HepG2 (cell line): ENCODE measurements at regions not wholly inside any gene's neighbourhood (a gene's known extent, or its start where the extent isn't known, plus 50 kb on each side); places are given as distances from the start of the nearest gene placed in this dataset.

Experiments used
- ATAC-seq: fragments of 200-7000 bp; cut with Tn5 transposase; 3 replicates; pipeline ENCODE4 v1.9.1; 2020; ENCODE audit warnings: mild to moderate bottlenecking, moderate library complexity
- BruUV-seq: library from RNA; stranded (reverse); fragments of 400-500 nt; replicated peaks from 2 replicates; lab custom pipeline; 2021; lab: Mats Ljungman, UMichigan
- CTCF ChIA-PET: fragments of 300-600 bp; formaldehyde crosslinking; extraction: SDS; loops from one replicate; lab custom pipeline; 2021; ENCODE audit warnings: low total read pairs, inconsistent platforms, low intra/inter-chr PET ratio; lab: Yijun Ruan, JAX
- POLR2A ChIA-PET: fragments of 350-600 bp; sonication (Branson Sonifier 250); formaldehyde crosslinking; loops from one replicate; lab custom pipeline; 2020; ENCODE audit warnings: antibody characterized with exemption, inconsistent platforms; lab: Yijun Ruan, JAX
- DNase-seq: peaks from one replicate; pipeline ENCODE4 v3.0.0-alpha.2; 2015; ENCODE audit warnings: low spot score
- FAIRE-seq: peaks from 3 replicates; lab custom pipeline; 2011; peaks lifted over from hg19 to GRCh38; lab: Jason Lieb, UNC
- H2AFZ ChIP-seq: one replicate; pipeline ENCODE4 v1.6.1; 2011; ENCODE audit warnings: low read length, inconsistent platforms
- H3K27ac ChIP-seq: fragments of 300-600 bp; 3 replicates; pipeline ENCODE4 v1.8.0; 2011; ENCODE audit warnings: mixed run types, mild to moderate bottlenecking, mixed read lengths, low read length, inconsistent platforms; ENCODE audit not compliant: insufficient read depth; ENCODE audit errors: extremely low read length
- H3K27me3 ChIP-seq, 2 experiments: fragments of 200-600 bp in 1 of 2; 2 replicates in 1 of 2; 3 replicates in 1 of 2; pipeline versions ENCODE4 v1.6.0 to v1.8.0; 2011; ENCODE audit warnings: low read length in 2 of 2, mild to moderate bottlenecking in 2 of 2, moderate library complexity in 2 of 2, inconsistent platforms in 1 of 2; ENCODE audit not compliant: insufficient read depth in 2 of 2, control insufficient read depth in 1 of 2
- H3K36me3 ChIP-seq, 2 experiments: fragments of 200-600 bp in 1 of 2; replicated peaks in 1 of 2; 2 replicates in 1 of 2; 3 replicates in 1 of 2; pipeline versions ENCODE4 v1.5.1 to v1.8.0; 2011; ENCODE audit warnings: low read length in 2 of 2, inconsistent platforms in 1 of 2; ENCODE audit not compliant: insufficient read depth in 2 of 2, control insufficient read depth in 1 of 2
- H3K4me1 ChIP-seq: 2 replicates; pipeline ENCODE4 v1.5.1; 2012; ENCODE audit warnings: low read length, inconsistent platforms; ENCODE audit not compliant: insufficient read depth
- H3K4me2 ChIP-seq: 2 replicates; pipeline ENCODE4 v1.6.0; 2011; ENCODE audit warnings: low read depth, low read length, inconsistent platforms
- H3K4me3 ChIP-seq, 3 experiments: fragments of 200-600 bp in 1 of 3; sonication (generic), shearing (Covaris generic) in 1 of 3; replicated peaks in 1 of 3; 2 replicates each; pipeline ENCODE4 v1.5.1; 2011 to 2016; ENCODE audit warnings: low read length in 3 of 3, inconsistent platforms in 2 of 3, low read depth in 2 of 3, mild to moderate bottlenecking in 2 of 3, control low read depth in 1 of 3, mixed read lengths in 1 of 3; ENCODE audit not compliant: insufficient read depth in 1 of 3
- H3K79me2 ChIP-seq: one replicate; pipeline ENCODE4 v1.6.1; 2011; ENCODE audit warnings: low read length, inconsistent platforms; ENCODE audit not compliant: insufficient read depth
- H3K9ac ChIP-seq: 2 replicates; pipeline ENCODE4 v1.6.0; 2011; ENCODE audit warnings: mild to moderate bottlenecking, low read depth, low read length, inconsistent platforms; ENCODE audit not compliant: insufficient read depth
- H3K9me3 ChIP-seq: 2 replicates; pipeline ENCODE4 v1.5.1; 2012; ENCODE audit warnings: mild to moderate bottlenecking, low read length
- H4K20me1 ChIP-seq: 2 replicates; pipeline ENCODE4 v1.6.0; 2011; ENCODE audit warnings: inconsistent platforms, mild to moderate bottlenecking, low read length, moderate library complexity; ENCODE audit not compliant: insufficient read depth
- AGO1 ChIP-seq: fragments of 200-400 bp; formaldehyde crosslinking; IDR thresholded peaks from 2 replicates; pipeline ENCODE4 v1.6.1; 2017; ENCODE audit warnings: mild to moderate bottlenecking, low read depth, low read length, moderate library complexity; ENCODE audit not compliant: poor library complexity, severe bottlenecking
- ATF7 ChIP-seq, 2 experiments: fragments of 450-650 bp in 1 of 2; sonication (generic) in 1 of 2; formaldehyde crosslinking in 1 of 2; IDR thresholded peaks; 2 replicates each; pipeline versions ENCODE4 v1.4.0 to v1.6.1; 2016 to 2020; ENCODE audit warnings: antibody characterized with exemption in 1 of 2, mild to moderate bottlenecking in 1 of 2, missing genetic modification reagents in 1 of 2
- CEBPB ChIP-seq: IDR thresholded peaks from 2 replicates; pipeline ENCODE4 v1.6.1; 2011; ENCODE audit warnings: low read depth, low read length, improper control_type of control experiment, borderline replicate concordance
- CEBPG ChIP-seq: IDR thresholded peaks from 2 replicates; pipeline ENCODE4 v1.6.1; 2016
- IKZF4 ChIP-seq: sonication (generic); formaldehyde crosslinking; IDR thresholded peaks from 2 replicates; pipeline ENCODE4 v1.5.1; 2020; ENCODE audit warnings: borderline replicate concordance, mild to moderate bottlenecking, low read depth, missing genetic modification reagents; ENCODE audit errors: not compliant biosample characterization
- JARID2 ChIP-seq: sonication (generic); formaldehyde crosslinking; IDR thresholded peaks from 2 replicates; pipeline ENCODE4 v1.8.1; 2023; ENCODE audit warnings: missing genetic modification reagents, inconsistent platforms; ENCODE audit not compliant: insufficient replicate concordance
- KLF11 ChIP-seq: IDR thresholded peaks from 2 replicates; pipeline ENCODE4 v1.6.1; 2016; ENCODE audit warnings: missing compliant biosample characterization
- NKX3-1 ChIP-seq: sonication (generic); formaldehyde crosslinking; IDR thresholded peaks from 2 replicates; pipeline ENCODE4 v1.5.0; 2020; ENCODE audit warnings: missing genetic modification reagents
- NONO ChIP-seq, 2 experiments: fragments of 450-650 bp in 1 of 2; sonication (generic) in 1 of 2; formaldehyde crosslinking in 1 of 2; IDR thresholded peaks in 1 of 2; conservative IDR thresholded peaks in 1 of 2; 2 replicates each; pipeline versions ENCODE4 v1.6.1 to v1.8.0; 2017 to 2022; ENCODE audit warnings: mild to moderate bottlenecking in 1 of 2, missing genetic modification reagents in 1 of 2, moderate library complexity in 1 of 2
- ONECUT2 ChIP-seq: sonication (generic); formaldehyde crosslinking; IDR thresholded peaks from 2 replicates; pipeline ENCODE4 v1.4.0; 2020; ENCODE audit warnings: missing genetic modification reagents
- POLR2AphosphoS2 ChIP-seq: IDR thresholded peaks from 2 replicates; pipeline ENCODE4 v1.6.1; 2011; ENCODE audit warnings: low read depth, low read length, improper control_type of control experiment
- RELA ChIP-seq: sonication (generic); formaldehyde crosslinking; IDR thresholded peaks from 2 replicates; pipeline ENCODE4 v1.4.0; 2020; ENCODE audit warnings: missing genetic modification reagents
- ZBTB1 ChIP-seq: sonication (generic); formaldehyde crosslinking; IDR thresholded peaks from 2 replicates; pipeline ENCODE4 v1.4.0; 2020; ENCODE audit warnings: missing genetic modification reagents, borderline replicate concordance
- ZFP36 ChIP-seq: fragments of 150-350 bp; IDR thresholded peaks from 2 replicates; pipeline ENCODE4 v1.6.1; 2018; ENCODE audit warnings: borderline replicate concordance, low read length, low read depth; ENCODE audit not compliant: partially characterized antibody
- ZNF792 ChIP-seq: IDR thresholded peaks from 2 replicates; pipeline ENCODE4 v1.6.1; 2016
- ZSCAN12 ChIP-seq: sonication (generic); formaldehyde crosslinking; IDR thresholded peaks from 2 replicates; pipeline ENCODE4 v1.9.0; 2021; ENCODE audit warnings: mild to moderate bottlenecking, missing genetic modification reagents
- WGBS: methylation state at CpG from one replicate; pipeline ENCODE4 v1.1.6; 2017; ENCODE audit warnings: low lambda C conversion rate; 5-methylcytosine and 5-hydroxymethylcytosine counted together
- in situ Hi-C: cut with HindIII; loops from 2 replicates; pipeline ENCODE4 v1.10.0; 2017; ENCODE audit warnings: low pct_unique_long_range_greater_than_20kb; ENCODE audit not compliant: extremely low pct_ligation_motif_present
- intact Hi-C: fragments of 100-400 bp; cut with micrococcal nuclease; formaldehyde crosslinking; loops from one replicate; pipeline ENCODE4 v1.10.0; 2022; ENCODE audit not compliant: unreplicated experiment
- TF ChIP-seq, protein P1 (sequence below): sonication (generic); formaldehyde crosslinking; IDR thresholded peaks from 2 replicates; pipeline ENCODE4 v1.5.1; 2020; ENCODE audit warnings: missing genetic modification reagents, mild to moderate bottlenecking, borderline replicate concordance
- TF ChIP-seq, protein P2 (sequence below): IDR thresholded peaks from 2 replicates; pipeline ENCODE4 v1.6.1; 2016
- TF ChIP-seq, protein P3 (sequence below): IDR thresholded peaks from 2 replicates; pipeline ENCODE4 v1.6.1; 2012; ENCODE audit warnings: inconsistent platforms
- TF ChIP-seq, protein P4 (sequence below): IDR thresholded peaks from 2 replicates; pipeline ENCODE4 v1.6.1; 2016; ENCODE audit warnings: low read depth, control low read depth

DNA sequence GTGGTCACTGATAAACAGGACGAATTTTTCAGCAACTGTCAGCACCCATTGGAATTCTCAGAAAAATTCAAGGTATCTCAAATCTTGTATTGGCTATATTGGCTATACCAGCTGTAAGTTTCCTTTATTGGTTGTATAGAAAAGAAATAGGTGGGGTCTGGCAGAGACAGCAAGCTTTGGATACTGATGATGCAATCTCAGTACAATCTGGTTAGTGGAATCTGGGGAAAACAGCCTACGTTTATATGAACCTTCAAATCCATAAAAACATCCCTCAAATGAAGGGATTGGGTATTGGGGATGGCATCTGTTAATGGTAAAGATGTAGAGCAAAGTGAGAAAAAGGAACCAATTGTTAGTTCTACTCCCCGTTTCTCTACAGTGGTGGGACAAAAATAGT is 76.4 kb upstream of the MBNL3 start:
- ATAC-seq (no peak), DNase-seq (no peak), FAIRE-seq (no peak)
- Histone ChIP-seq H3K27ac (no peak overlapping the region), H3K4me2 (no peak overlapping the region), H3K36me3 (no peaks in the 10 kb centered on the region), H3K27me3 (no peaks in the 10 kb centered on the region), H3K4me3 (no peak overlapping the region), H2AFZ (no peak overlapping the region), H4K20me1 (no peaks in the 10 kb centered on the region), H3K4me1 (peaks cover 24% of the 10 kb centered on the region), H3K9ac (no peak overlapping the region), H3K9me3 (no peaks in the 10 kb centered on the region), H3K79me2 (no peaks in the 10 kb centered on the region)
- in situ Hi-C loops = no loop called here
- intact Hi-C loops = no loop called here
- no TSS peak for BruUV-seq
- POLR2A ChIA-PET = interaction anchor here (1.3 kb wide), 1 partner anchor 25 kb away, joined by 3 read pairs; no protein-coding TSS in a partner anchor
- CTCF ChIA-PET = no interaction called here
- WGBS = 94% methylated on average over 3 of the region's 3 CpGs
- TF ChIP-seq KLF11 (CRISPR knock-in tag) = no peak
- peak; percentile 50 for TF ChIP-seq CEBPG
- TF ChIP-seq ONECUT2 = no peak
- no peak for TF ChIP-seq POLR2AphosphoS2
- TF ChIP-seq, protein P1, sequence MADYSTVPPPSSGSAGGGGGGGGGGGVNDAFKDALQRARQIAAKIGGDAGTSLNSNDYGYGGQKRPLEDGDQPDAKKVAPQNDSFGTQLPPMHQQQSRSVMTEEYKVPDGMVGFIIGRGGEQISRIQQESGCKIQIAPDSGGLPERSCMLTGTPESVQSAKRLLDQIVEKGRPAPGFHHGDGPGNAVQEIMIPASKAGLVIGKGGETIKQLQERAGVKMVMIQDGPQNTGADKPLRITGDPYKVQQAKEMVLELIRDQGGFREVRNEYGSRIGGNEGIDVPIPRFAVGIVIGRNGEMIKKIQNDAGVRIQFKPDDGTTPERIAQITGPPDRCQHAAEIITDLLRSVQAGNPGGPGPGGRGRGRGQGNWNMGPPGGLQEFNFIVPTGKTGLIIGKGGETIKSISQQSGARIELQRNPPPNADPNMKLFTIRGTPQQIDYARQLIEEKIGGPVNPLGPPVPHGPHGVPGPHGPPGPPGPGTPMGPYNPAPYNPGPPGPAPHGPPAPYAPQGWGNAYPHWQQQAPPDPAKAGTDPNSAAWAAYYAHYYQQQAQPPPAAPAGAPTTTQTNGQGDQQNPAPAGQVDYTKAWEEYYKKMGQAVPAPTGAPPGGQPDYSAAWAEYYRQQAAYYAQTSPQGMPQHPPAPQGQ (CRISPR knock-in tag) = no peak
- no peak for TF ChIP-seq ZBTB1
- TF ChIP-seq NONO (IDR thresholded peaks at IDR 0.05) = no peak
- TF ChIP-seq NONO (CRISPR knock-in tag; conservative IDR thresholded peaks at IDR 0.05) = no peak
- TF ChIP-seq, protein P2, sequence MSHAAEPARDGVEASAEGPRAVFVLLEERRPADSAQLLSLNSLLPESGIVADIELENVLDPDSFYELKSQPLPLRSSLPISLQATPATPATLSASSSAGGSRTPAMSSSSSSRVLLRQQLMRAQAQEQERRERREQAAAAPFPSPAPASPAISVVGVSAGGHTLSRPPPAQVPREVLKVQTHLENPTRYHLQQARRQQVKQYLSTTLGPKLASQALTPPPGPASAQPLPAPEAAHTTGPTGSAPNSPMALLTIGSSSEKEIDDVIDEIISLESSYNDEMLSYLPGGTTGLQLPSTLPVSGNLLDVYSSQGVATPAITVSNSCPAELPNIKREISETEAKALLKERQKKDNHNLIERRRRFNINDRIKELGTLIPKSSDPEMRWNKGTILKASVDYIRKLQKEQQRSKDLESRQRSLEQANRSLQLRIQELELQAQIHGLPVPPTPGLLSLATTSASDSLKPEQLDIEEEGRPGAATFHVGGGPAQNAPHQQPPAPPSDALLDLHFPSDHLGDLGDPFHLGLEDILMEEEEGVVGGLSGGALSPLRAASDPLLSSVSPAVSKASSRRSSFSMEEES = no peak
- TF ChIP-seq, protein P3, sequence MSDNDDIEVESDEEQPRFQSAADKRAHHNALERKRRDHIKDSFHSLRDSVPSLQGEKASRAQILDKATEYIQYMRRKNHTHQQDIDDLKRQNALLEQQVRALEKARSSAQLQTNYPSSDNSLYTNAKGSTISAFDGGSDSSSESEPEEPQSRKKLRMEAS = no peak
- TF ChIP-seq AGO1 = no peak
- no peak for TF ChIP-seq ZNF792 (CRISPR knock-in tag)
- 0 out of 2 replicates have a peak, but pooled peaks have one; percentile 26 for TF ChIP-seq CEBPB
- TF ChIP-seq ATF7 (IDR thresholded peaks at IDR 0.05) = peak; percentile 29; the same call in 1 of the 2 replicates
- no peak for TF ChIP-seq ATF7 (CRISPR knock-in tag; IDR thresholded peaks at IDR 0.05)
- no peak for TF ChIP-seq ZSCAN12 (CRISPR knock-in tag)
- TF ChIP-seq RELA = no peak
- no peak for TF ChIP-seq NKX3-1 (CRISPR knock-in tag)
- TF ChIP-seq ZFP36 = no peak
- no peak for TF ChIP-seq IKZF4
- TF ChIP-seq, protein P4, sequence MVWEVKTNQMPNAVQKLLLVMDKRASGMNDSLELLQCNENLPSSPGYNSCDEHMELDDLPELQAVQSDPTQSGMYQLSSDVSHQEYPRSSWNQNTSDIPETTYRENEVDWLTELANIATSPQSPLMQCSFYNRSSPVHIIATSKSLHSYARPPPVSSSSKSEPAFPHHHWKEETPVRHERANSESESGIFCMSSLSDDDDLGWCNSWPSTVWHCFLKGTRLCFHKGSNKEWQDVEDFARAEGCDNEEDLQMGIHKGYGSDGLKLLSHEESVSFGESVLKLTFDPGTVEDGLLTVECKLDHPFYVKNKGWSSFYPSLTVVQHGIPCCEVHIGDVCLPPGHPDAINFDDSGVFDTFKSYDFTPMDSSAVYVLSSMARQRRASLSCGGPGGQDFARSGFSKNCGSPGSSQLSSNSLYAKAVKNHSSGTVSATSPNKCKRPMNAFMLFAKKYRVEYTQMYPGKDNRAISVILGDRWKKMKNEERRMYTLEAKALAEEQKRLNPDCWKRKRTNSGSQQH (CRISPR knock-in tag) = no peak
- no peak for TF ChIP-seq JARID2 (CRISPR knock-in tag)
